HL-60 (cell line): ENCODE measurements at regions not wholly inside any gene's neighbourhood (a gene's known extent, or its start where the extent isn't known, plus 50 kb on each side); places are given as distances from the start of the nearest gene placed in this dataset.

ENCODE experiments used
- GABPA ChIP-seq: IDR thresholded peaks from 2 replicates; pipeline ENCODE4 v1.6.1; 2012; ENCODE audit warnings: low read depth
- POLR2AphosphoS5 ChIP-seq: IDR thresholded peaks from 2 replicates; pipeline ENCODE4 v1.6.1; 2012; ENCODE audit warnings: low read depth

DNA sequence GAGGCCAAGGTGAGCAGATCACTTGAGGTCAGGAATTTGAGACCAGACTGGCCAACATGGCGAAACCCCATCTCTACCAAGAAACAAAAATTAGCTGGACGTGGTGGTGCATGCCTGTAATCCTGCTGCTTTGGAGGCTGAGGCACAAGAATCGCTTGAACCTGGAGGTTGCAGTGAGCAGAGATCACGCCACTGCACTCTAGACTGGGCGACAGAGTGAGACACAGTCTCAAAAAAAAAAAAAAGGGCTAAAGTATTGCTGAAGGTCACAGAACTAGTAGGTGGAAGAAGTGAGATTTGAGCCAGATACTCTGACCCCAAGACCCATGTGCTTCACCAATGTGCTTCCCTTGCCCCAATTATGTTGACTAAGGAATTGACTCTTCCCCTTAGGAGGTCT is 112.0 kb downstream of the NPIPB5 start:
- TF ChIP-seq GABPA (no peak), POLR2AphosphoS5 (no peak)
